ENCODE measurements at regions not wholly inside any gene's neighbourhood (a gene's known extent, or its start where the extent isn't known, plus 50 kb on each side); places are given as distances from the start of the nearest gene placed in this dataset.

DNA sequence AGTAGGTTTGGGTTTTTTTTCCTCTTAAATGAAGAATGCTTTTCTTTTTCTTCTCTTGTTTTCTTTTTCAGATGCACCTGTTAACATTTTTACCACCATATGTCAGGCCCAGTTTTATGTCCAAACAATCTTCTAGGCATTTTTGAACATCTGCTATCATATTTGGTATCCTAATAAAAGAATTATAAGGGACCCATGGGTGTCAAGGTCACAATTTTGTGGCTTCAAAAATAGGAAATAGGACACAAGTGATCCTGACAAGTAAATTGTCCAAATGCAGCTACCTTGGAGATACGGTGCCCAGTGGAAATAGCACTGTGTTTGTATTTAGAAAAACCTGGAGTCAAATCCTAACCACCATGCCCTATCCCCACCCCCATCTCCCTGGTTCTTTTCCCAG lies 270.3 kb downstream of the MZT1 start:
- Mint-ChIP-seq H3K27me3 (no peaks in the 10 kb centered on the region), H3K4me1 (no peaks in the 10 kb centered on the region), H3K27ac (ENCODE audit: low read depth) (no peak overlapping the region), H3K4me3 (no peak overlapping the region), H3K36me3 (ENCODE audit: insufficient read depth) (no peaks in the 10 kb centered on the region), H3K9me3 (peaks cover 17% of the 10 kb centered on the region)
- no peak for DNase-seq (ENCODE audit: low spot score in 2 of 2)
- ATAC-seq (replicated peaks; ENCODE audit: extremely low read depth, poor library complexity, severe bottlenecking), result no peak

DNA sequence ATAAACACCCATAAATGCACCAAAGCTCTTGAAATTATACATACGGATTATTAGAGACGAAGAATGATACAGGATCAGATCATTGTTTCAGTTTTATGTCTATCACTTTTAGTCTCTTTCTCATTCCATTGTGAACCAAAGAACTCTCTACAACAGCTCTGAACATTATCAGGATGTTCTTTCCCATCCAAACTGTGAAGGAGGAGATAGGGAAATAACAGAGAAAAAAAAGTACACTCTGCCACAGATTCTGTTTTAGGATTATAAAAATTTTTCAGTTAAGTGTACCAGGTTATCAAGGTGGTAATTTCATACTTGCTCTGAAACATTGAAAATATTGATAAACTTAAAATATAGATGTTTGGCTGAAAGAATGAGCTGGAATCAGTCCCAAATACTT lies 270.9 kb downstream of the MZT1 start:
- ATAC-seq (replicated peaks; ENCODE audit: extremely low read depth, poor library complexity, severe bottlenecking), result no peak
- Mint-ChIP-seq H3K4me1 (no peaks in the 10 kb centered on the region), H3K27ac (ENCODE audit: low read depth) (no peak overlapping the region), H3K27me3 (no peaks in the 10 kb centered on the region), H3K36me3 (ENCODE audit: insufficient read depth) (no peaks in the 10 kb centered on the region), H3K9me3 (peaks cover 17% of the 10 kb centered on the region), H3K4me3 (no peak overlapping the region)
- DNase-seq (ENCODE audit: low spot score in 2 of 2), result no peak

DNA sequence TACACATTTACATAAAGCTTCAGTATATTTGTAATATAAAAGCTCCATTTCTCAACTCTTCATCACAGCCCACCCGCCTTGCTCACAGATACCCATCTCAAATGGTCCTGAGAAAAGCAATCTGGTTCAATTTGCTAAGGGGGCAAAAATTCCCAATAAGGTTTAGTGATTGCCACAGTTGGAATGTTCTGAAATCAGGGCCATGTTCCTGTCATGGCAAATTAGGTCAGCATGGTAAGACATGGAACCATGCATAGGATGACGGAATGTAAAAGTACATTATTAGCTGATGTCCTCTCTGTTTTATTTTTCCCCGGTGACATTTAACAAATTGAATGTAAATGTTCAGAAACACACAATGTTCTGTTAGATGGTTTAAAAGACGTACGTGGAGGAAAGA lies 274.3 kb downstream of the MZT1 start:
- Mint-ChIP-seq H3K27me3 (no peaks in the 10 kb centered on the region), H3K4me1 (no peaks in the 10 kb centered on the region), H3K4me3 (no peak overlapping the region), H3K9me3 (peaks cover 13% of the 10 kb centered on the region), H3K36me3 (ENCODE audit: insufficient read depth) (no peaks in the 10 kb centered on the region), H3K27ac (ENCODE audit: low read depth) (no peak overlapping the region)
- no peak for DNase-seq (ENCODE audit: low spot score in 2 of 2)
- ATAC-seq (replicated peaks; ENCODE audit: extremely low read depth, poor library complexity, severe bottlenecking), result no peak

- H3K27ac Mint-ChIP-seq (ENCODE audit: low read depth), result no peak overlapping the region
- peaks cover 17% of the 10 kb centered on the region for H3K9me3 Mint-ChIP-seq
- ATAC-seq (replicated peaks; ENCODE audit: extremely low read depth, poor library complexity, severe bottlenecking), result no peak
- no peaks in the 10 kb centered on the region for H3K27me3 Mint-ChIP-seq
- DNase-seq (ENCODE audit: low spot score in 2 of 2), result no peak
- H3K4me3 Mint-ChIP-seq, result no peak overlapping the region
- no peaks in the 10 kb centered on the region for H3K36me3 Mint-ChIP-seq (ENCODE audit: insufficient read depth)
- H3K4me1 Mint-ChIP-seq, result no peaks in the 10 kb centered on the region
These were observed 279.3 kb downstream of the MZT1 start for GRCh38 chr13:72448082-72448481.

GRCh38 chr13:72444999-72445398 lies 282.4 kb downstream of the MZT1 start:
- Mint-ChIP-seq H3K36me3 (ENCODE audit: insufficient read depth) (no peaks in the 10 kb centered on the region), H3K9me3 (peaks cover 26% of the 10 kb centered on the region), H3K4me1 (no peaks in the 10 kb centered on the region), H3K27me3 (no peaks in the 10 kb centered on the region), H3K4me3 (no peak overlapping the region), H3K27ac (ENCODE audit: low read depth) (no peak overlapping the region)
- no peak for DNase-seq (ENCODE audit: low spot score in 2 of 2)
- no peak for ATAC-seq (replicated peaks; ENCODE audit: extremely low read depth, poor library complexity, severe bottlenecking)

DNA sequence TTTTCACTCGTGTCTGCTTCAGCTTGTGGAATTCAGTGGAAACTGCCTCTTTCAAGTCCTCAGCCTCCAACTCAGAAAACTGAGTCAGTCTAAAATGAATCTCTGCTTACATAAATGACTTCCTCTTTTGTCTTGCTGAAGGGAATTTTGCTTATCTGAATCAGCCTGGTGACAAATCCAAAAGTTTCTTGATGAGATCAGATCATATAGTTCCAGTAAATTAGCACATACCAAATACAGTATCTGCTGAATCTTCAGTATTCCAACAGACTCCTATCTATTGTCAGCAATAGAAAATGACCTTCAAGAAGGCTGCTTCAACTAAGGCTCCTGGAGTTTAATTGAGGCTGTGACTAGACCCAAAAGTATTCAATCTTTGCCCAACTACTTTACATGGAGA lies 290.0 kb downstream of the MZT1 start:
- Mint-ChIP-seq H3K36me3 (ENCODE audit: insufficient read depth) (no peaks in the 10 kb centered on the region), H3K4me3 (no peak overlapping the region), H3K9me3 (peaks cover 10% of the 10 kb centered on the region), H3K27me3 (no peaks in the 10 kb centered on the region), H3K27ac (ENCODE audit: low read depth) (no peak overlapping the region), H3K4me1 (no peaks in the 10 kb centered on the region)
- ATAC-seq (replicated peaks; ENCODE audit: extremely low read depth, poor library complexity, severe bottlenecking), result no peak
- DNase-seq (ENCODE audit: low spot score in 2 of 2), result no peak

GRCh38 chr13:72435251-72435650 lies 292.2 kb downstream of the MZT1 start:
- Mint-ChIP-seq H3K27ac (ENCODE audit: low read depth) (no peak overlapping the region), H3K27me3 (no peaks in the 10 kb centered on the region), H3K4me3 (no peak overlapping the region), H3K4me1 (no peaks in the 10 kb centered on the region), H3K36me3 (ENCODE audit: insufficient read depth) (no peaks in the 10 kb centered on the region), H3K9me3 (peaks cover 6% of the 10 kb centered on the region)
- DNase-seq (ENCODE audit: low spot score in 2 of 2) (no peak), ATAC-seq (replicated peaks; ENCODE audit: extremely low read depth, poor library complexity, severe bottlenecking) (no peak)

- H3K27me3 Mint-ChIP-seq, result no peaks in the 10 kb centered on the region
- H3K36me3 Mint-ChIP-seq (ENCODE audit: insufficient read depth), result no peaks in the 10 kb centered on the region
- ATAC-seq (replicated peaks; ENCODE audit: extremely low read depth, poor library complexity, severe bottlenecking), result no peak
- no peaks in the 10 kb centered on the region for H3K4me1 Mint-ChIP-seq
- no peak overlapping the region for H3K4me3 Mint-ChIP-seq
- peaks cover 6% of the 10 kb centered on the region for H3K9me3 Mint-ChIP-seq
- H3K27ac Mint-ChIP-seq (ENCODE audit: low read depth), result no peak overlapping the region
- no peak for DNase-seq (ENCODE audit: low spot score in 2 of 2)
These were observed 295.3 kb downstream of the MZT1 start for GRCh38 chr13:72431981-72432682.

GRCh38 chr13:72430923-72431322 lies 296.5 kb downstream of the MZT1 start:
- Mint-ChIP-seq H3K4me1 (no peaks in the 10 kb centered on the region), H3K36me3 (ENCODE audit: insufficient read depth) (no peaks in the 10 kb centered on the region), H3K27ac (ENCODE audit: low read depth) (no peak overlapping the region), H3K4me3 (no peak overlapping the region), H3K27me3 (no peaks in the 10 kb centered on the region), H3K9me3 (peaks cover 6% of the 10 kb centered on the region)
- no peak for ATAC-seq (replicated peaks; ENCODE audit: extremely low read depth, poor library complexity, severe bottlenecking)
- no peak for DNase-seq (ENCODE audit: low spot score in 2 of 2)

GRCh38 chr13:72427757-72428528 lies 299.5 kb downstream of the MZT1 start:
- no peaks in the 10 kb centered on the region for H3K4me1 Mint-ChIP-seq
- no peaks in the 10 kb centered on the region for H3K36me3 Mint-ChIP-seq (ENCODE audit: insufficient read depth)
- DNase-seq (ENCODE audit: low spot score in 2 of 2), result no peak
- no peak for ATAC-seq (replicated peaks; ENCODE audit: extremely low read depth, poor library complexity, severe bottlenecking)
- H3K9me3 Mint-ChIP-seq, result peaks cover 6% of the 10 kb centered on the region
- no peaks in the 10 kb centered on the region for H3K27me3 Mint-ChIP-seq
- no peak overlapping the region for H3K27ac Mint-ChIP-seq (ENCODE audit: low read depth)
- H3K4me3 Mint-ChIP-seq, result no peak overlapping the region

DNA sequence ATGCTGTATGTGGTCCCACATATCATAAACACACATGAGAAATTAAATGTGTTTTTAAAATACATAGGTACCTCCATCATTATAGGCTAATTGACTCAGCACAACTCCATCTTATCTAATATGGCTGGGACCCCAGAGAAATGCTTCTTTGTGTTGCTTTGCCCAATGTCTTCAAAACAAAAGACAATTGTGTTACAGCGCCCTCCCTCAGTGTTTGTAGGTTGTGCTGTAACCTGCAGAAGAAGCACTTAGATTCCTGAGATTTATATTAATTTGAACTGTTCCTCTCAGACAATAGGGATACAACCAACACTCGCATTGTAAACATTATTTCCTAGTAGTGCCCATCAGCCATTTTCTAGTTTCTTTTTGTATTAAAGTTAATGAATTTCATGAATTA lies 303.4 kb downstream of the MZT1 start:
- Mint-ChIP-seq H3K27ac (ENCODE audit: low read depth) (no peak overlapping the region), H3K27me3 (no peaks in the 10 kb centered on the region), H3K4me3 (no peak overlapping the region), H3K4me1 (no peaks in the 10 kb centered on the region), H3K9me3 (no peaks in the 10 kb centered on the region), H3K36me3 (ENCODE audit: insufficient read depth) (no peaks in the 10 kb centered on the region)
- no peak for ATAC-seq (replicated peaks; ENCODE audit: extremely low read depth, poor library complexity, severe bottlenecking)
- no peak for DNase-seq (ENCODE audit: low spot score in 2 of 2)

DNA sequence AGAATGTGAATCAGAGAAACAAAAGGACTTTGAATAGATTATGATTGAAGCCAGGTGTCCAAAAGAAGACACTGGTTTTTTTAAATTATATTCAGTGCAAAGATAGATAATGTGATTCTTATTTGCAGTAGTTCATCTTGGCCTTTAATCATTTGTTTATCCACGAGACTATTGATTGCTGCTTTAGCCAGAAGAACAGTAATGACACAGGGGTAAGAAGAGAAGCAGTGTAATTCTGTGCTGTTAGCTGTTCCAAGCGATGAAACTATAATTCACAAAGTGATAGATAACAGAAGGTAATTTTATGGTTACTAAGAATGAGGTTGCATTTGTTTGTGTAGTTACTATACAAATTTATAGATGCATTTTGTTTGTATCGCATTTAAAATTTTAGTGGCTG lies 311.6 kb downstream of the MZT1 start:
- no peak for ATAC-seq (replicated peaks; ENCODE audit: extremely low read depth, poor library complexity, severe bottlenecking)
- Mint-ChIP-seq H3K36me3 (ENCODE audit: insufficient read depth) (no peaks in the 10 kb centered on the region), H3K4me1 (no peaks in the 10 kb centered on the region), H3K9me3 (peaks cover 14% of the 10 kb centered on the region), H3K27me3 (no peaks in the 10 kb centered on the region), H3K27ac (ENCODE audit: low read depth) (no peak overlapping the region), H3K4me3 (no peak overlapping the region)
- DNase-seq (ENCODE audit: low spot score in 2 of 2), result no peak

DNA sequence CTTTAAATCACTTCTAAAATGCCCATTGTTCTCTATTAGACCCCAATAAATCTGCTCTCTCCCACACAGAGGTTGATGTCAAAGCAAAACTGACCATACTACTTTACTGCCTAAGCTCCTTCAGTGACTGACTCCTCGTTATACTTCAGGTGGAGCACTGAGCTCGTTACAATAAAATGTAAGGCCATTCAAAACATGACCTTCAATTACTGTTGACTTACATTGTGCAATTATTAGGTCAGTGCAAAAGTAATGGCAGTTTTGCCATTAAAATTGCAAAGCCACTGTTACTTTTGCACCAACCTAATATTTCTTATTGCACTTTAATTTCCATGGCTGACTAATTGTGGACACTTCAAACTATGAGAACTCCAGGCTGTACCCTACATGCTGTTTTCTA lies 314.9 kb downstream of the MZT1 start:
- H3K4me3 Mint-ChIP-seq, result no peak overlapping the region
- H3K27me3 Mint-ChIP-seq, result no peaks in the 10 kb centered on the region
- no peak for ATAC-seq (replicated peaks; ENCODE audit: extremely low read depth, poor library complexity, severe bottlenecking)
- no peaks in the 10 kb centered on the region for H3K4me1 Mint-ChIP-seq
- no peak for DNase-seq (ENCODE audit: low spot score in 2 of 2)
- peaks cover 11% of the 10 kb centered on the region for H3K9me3 Mint-ChIP-seq
- no peak overlapping the region for H3K27ac Mint-ChIP-seq (ENCODE audit: low read depth)
- no peaks in the 10 kb centered on the region for H3K36me3 Mint-ChIP-seq (ENCODE audit: insufficient read depth)
